Limb (tissue), 2 donors: ENCODE measurements at regions not wholly inside any gene's neighbourhood (a gene's known extent, or its start where the extent isn't known, plus 50 kb on each side); places are given as distances from the start of the nearest gene placed in this dataset.

Source experiments
- DNase-seq, 2 donors: peaks; one replicate each; pipeline ENCODE4 v3.0.0-alpha.2; 2016; ENCODE audit errors: extremely low spot score in 2 of 2

DNA sequence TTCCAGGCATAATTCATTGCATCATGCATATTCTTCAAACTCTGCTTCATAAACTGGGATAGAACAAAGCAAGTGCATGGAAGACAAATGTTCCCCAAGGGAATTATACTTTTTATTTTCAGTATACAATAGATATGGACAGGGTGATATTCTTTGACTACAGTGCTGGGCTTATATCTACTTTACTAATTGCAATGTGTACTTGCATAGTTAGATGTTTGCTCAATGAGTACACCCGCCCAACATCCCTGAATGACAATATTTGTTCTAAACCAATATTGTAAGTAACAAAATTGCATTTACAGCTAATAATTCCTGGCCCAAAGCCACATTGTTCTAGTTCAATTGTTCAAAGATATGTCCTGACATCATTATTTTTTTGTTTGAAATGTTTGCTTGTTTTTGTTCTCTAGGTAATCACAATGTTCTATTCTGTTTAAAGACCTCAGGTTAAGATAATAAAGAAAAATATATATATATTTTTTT, 171.4 kb downstream of the PTN start:
- no peak for DNase-seq

DNA sequence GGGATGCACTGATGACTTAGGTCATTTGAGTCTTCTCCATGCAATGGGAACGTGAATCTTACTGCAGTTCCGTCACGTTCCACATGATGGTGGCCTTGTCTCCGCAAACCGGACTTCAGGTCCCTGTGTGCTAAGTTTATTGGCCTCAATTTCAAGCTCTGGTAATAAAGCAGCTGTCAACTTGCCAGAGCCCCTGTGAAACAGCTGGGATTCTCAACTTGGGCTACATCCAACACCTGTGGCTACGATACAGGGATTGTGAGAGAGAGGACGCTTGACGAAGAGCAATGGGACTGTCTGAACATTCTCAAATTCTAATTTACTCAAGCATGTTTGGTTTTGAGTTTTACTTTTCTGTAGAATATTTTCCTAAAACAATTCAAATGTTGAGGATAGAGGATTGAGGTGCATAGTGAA, 174.2 kb downstream of the PTN start:
- DNase-seq = peak; percentile 82 to 92

DNA sequence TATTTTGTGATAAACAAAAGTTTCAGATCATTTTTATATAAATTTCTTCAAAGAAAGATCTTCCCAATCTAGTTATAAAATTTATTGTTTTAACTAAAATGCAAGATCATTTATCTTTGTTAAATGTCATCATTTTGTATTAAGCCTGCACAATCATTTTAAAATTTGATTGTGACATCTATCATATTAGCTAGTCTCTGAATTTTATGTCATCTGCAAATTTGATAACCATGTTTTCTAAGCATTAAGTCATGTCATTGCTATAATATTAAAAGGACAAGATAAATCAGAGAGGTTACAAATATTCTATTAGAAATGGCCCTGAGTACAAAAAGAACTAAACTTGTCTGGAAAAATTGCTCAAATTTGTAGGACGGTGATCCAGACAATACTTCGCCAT, 175.9 kb downstream of the PTN start:
- DNase-seq = no peak

DNA sequence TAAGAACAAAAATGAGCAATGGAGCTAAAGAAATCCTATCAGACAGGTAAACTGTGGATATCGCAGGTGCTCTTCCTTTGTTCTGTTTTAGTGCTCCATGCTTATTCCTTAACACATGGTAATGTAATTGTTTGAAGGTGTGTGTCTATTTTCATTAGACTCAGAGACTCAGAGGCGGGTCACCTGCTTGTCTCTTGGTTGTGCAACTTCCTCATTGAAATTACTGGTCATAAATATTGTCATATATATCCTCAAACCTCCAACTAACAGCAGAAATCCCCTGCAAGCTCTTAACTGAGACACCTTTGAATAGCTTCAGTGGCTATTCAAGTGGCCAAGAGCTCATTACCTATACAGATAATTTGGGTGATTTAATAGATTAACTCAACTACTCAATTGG, 177.2 kb downstream of the PTN start:
- DNase-seq = no peak

DNA sequence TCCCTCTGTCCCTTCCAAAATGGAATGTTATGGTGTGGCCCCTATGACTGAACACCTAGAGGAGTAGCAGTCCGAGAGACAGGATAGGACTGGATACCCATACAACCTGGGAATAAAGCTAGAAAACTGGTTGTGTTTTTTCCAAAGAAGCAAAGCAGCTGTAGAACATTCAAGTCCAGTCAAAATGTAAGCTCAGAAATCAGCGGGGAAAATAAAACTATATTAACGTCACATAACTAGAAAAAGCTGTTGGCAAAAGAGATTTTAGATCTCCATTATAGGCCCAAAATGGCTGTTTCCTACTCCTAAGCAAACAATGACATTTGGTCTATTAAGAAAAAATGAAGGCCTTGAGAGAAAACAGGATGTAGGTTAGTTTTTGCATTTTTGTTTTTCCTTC, 177.7 kb downstream of the PTN start:
- peak in 1 of 2 donors; percentile 34 for DNase-seq

DNA sequence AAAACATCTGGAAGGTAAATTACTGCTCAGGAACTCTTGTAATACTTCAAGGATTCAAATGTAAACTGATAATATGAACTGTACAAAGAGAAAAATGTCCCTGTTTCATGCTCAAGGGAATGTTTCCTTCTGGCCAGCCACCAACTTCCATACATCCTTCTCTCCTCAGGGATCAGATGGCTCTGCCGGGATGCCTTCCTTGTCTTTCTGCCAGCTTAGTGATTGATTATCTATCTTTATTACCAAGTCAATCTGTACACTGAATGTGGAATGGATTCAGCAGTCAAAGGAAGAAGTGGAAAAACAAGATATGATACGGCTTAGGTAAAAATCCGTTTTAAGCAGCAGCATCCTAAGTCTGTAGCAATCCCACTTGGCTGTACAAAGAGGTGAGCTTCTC, 178.3 kb downstream of the PTN start:
- no peak for DNase-seq

DNA sequence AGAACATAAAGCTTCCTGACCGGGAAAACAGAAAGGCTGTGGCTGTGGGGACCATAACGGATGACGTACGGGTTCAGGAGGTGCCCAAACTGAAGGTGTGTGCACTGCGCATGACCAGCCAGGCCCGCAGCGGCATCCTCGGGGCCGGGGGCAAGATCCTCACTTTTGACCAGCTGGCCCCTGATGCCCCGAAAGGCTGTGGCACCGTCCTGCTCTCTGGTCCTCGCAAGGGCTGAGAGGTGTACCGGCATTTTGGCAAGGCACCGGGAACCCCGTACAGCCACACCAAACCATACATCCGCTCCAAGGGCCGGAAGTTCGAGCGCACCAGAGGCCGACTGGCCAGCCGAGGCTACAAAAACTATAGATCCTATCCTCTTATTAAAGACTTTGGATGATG, 179.3 kb downstream of the PTN start:
- no peak for DNase-seq

DNA sequence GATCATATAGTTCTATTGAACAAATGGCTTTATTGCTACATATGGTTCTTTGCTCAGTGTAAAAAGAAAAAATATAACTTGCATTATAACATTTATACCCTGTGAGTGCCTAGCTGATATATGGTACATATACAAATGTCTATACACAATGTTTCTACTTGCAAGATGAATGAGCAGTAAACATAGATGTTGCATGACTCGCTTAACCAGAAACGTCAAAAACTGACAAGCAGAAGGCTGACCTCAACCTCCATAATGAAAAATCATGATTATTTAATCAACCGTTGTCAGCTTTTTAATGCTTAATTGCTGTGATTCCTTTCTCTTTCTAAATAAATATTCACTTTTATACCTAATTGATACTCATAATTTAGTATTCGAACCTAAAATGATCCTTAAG, 183.3 kb downstream of the PTN start:
- DNase-seq = no peak

DNA sequence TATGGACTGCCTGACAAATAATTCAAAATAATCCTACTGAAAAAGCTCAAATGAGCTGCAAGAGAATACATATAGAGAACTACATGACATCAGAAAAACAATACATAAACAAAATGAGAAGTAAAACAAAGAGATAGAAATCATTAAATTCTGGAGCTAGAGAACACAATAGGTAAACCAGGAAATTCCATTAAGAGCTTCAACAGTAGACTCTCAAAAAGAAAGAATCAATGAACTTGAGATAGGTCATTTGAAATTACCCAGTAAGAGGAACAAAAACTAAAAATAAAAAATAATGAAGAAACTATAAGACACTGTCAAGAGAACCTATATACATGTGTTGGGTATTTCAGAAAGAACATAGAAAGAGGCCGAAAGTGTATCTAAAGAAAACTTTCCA, 186.3 kb downstream of the PTN start:
- DNase-seq = no peak

DNA sequence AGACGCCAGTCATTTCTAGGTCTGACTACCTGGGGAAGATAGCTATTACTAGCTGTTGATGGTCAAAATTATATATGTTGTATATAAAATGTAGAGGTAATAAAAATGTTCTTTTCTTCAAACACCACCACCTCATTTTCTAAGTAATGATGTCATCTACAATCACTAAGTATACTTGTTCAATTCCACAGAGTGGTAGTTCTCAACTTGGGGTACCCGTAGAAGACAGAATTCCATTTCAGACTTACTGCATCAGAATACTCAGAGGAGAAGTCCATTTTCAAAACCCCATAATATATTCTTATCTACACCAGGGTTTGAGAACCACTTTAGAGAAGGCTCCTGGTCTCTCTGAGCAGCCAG, 191.9 kb downstream of the PTN start:
- no peak for DNase-seq

DNA sequence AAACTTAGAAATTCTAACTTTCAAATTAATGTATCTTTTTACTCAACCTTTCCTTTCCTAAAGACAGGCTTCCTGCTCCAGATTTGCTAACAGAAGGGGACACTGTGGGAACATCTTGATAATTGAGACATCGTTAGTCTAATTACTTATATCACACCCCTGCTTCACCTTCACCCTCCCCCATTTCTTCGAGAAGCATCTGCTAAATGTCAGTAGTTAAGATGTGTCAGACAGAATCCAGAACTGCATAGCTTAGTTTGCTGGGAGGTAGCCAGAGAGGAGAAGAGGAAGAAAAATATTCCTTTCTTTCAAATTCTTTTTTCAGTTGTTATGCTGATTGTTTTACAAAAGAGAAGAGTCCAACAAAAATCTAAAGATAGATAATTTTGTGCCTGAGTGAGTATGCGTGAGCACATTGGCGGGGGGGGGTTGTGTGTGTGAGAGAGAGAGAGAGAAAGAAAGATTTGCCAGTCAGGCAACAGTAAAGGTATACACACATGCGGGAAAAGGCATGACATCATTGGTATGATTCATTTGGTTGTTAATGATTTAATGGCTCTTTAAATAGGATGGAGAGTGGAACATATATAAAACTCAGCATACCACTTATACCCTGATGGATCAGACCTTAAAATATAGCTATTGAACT, 192.4 kb downstream of the PTN start:
- DNase-seq = no peak

DNA sequence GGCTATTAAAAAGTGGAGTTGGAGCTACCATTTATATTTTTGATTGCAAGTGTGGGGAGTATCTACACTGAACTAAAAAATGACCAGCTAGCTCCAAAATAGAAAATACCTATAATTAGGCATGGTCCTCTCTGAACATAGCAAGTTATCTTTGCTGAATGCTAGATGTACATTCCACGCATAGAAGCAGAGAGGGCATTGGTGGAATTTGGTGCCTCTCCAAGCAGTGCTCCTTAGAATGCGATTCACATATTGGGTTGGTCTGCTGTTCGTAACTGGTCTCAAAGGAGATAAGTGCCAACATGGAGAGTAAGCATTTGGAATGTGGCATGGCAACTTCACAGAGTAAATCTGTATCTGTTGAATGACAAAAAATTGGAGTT, 196.2 kb downstream of the PTN start:
- no peak for DNase-seq

DNA sequence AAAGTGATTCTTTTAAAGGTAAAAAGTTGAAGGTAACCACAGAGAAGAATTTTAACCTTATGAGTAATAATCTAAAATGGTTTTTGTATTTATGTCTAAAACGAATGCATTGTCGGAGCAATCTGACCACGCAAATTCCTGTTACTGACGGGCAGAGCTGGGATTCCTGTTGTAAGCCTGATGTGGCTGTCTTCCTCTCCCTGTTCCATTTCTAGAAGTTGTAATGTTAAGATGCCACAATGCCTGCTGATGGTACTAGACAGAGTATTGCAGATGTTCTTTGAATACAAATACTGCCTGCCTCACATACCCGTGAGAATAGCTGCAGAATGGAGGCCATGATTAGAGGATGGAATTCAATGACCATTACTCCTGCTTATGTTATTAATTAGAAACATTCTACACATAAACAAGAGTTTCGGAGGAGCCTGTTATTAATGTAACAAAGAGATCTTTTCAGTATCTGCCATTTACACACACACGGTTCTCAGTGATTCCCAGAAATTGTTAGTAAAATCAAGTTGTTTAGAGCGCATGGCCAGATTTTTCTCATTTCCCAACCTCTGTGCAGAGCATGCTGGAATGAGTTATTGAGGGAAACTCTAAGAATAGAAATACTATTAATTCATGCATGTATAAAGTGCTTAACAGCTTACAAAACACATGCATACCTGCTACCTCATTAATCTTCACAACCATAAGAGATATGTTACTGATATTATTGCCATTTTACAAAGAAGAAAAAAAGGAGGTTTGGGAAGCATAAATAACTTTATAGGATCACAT, 196.8 kb downstream of the PTN start:
- DNase-seq = no peak

DNA sequence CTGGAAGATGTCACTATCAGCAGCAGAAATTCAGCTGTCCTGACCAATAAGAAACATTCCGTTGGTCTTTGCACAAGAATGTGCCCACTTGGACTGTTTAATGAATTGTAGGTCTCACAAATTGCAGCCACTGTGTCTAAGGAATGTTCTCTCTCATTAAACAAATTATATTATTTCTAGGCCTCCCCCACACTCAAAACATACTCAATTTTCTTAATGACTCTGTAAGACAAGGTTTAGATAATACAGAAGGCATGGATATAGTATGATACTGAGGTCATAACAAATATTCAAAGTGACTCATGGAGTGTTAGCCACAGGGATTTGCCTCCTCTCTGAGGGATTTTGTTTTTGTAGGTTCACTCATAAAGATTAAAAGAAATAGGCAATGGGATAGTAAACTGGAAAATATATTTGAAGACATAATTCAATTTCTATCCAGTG, 197.5 kb downstream of the PTN start:
- no peak for DNase-seq

DNA sequence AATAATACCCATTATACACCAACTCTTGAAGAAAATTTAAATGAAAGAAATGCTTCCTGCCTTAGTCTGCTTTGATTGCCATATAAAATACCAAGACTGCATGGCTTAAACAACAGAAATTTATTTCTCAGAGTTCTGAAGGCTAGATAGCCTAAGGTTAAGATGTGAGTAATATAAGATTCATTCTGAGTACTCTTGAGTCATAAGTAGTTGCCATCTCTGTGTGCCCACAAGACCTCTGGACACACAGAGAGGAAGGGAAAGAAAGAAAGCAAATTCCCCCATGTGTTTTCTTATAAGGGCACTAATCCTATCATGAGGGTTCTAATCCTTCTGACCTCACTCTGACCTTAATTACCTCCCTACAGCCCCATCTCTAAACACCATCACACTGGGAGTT, 201.2 kb downstream of the PTN start:
- no peak for DNase-seq

DNA sequence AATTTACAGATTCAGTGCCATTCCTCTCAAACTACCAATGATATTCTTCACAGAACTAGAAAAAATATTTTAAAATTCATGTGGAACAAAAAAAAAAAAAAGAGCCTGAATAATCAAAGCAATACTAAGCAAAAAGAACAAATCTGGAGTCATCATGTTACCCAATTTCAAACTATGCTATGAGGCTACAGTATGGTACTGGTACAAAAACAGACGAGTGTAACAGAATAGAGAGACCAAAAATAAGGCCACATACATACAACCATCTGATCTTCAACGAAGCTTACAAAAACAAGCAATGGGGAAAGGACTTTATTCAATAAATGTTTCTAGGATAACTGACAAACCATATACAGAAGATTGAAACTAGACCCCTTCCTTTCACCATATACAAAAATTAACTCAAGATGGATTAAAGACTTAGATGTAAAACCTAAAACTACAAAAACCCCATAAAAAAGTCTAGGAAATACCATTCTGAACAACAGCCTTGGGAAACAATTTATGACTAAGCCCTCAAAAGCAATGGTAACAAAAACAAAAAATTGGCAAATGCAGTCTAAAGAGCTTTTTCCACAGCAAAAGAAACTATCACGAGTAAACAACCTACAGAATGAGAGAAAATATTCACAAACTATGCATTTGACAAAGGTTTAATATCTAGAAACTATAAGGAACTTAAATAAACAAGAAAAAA, 207.7 kb downstream of the PTN start:
- DNase-seq = no peak

DNA sequence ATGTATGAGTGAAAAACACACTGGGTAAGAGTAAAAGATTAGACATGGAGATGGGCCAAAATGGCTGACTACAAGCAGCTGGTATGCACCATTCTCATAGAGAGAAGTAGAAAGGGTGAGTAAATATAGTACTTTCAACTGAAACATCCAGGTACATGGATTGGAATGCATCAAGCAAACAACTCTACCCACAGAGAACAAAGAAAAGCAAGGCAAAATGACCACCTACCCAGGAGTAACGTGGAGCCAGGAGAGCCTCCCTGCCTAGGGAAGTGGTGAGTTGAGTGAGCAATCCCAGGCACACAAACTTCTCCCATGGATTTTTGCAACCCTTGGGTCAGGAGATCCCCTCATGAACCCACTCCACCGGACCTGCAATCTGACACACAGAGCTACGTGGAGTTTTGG, 212.8 kb downstream of the PTN start:
- DNase-seq = no peak

DNA sequence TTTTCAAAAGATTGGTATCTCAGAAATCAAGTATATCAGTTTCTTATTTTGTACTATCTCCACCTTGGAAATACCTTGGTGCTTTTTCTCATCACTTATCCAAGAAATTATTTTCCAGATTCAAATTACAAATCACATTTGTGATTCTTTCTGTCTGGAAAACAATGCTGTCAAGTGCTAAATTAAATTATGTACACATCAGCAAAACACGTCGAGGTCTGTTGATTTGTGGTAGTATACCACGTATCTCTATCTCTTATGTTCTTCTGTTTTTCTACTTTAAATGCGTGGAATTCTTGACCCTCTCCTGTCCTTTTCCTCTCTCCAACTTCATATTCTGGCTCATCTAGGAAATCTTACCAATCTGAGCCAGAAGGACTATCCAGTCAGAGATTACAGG, 214.5 kb downstream of the PTN start:
- no peak for DNase-seq

DNA sequence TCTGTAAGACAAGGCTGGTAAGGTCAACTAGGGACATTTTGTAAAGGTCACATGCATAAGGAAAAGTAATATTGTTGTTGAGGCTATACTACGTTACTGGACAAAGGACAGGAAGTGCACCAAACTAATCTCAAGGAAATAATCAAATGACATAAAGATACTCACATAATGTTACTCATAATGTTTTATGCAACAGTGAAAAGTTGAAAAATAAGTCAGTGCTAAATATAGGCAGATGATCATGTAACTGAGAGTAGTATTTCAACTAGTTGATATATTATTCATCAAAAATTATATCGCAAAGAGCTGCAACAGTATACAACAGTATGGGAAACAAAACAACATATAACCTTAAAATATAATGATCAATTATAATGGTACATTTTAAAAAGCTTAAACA, 215.7 kb downstream of the PTN start:
- no peak for DNase-seq

DNA sequence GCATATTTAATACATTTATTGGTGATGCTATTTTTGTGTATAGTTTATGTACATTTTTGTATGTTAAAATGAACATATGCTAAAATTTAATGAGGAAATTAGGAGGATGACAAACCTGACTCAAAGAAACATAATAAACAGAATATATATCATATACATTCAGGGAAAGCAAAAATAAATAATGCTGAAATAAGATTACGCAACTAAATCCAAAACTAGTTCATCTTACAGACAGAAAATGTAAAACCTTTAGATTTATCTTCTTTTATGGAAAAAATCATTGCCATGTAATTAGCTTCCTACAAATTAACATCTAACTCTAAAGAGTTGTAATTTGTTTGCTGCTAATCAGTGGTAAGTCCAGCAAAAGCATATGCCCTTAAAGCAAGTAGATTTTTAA, 216.5 kb downstream of the PTN start:
- no peak for DNase-seq

DNA sequence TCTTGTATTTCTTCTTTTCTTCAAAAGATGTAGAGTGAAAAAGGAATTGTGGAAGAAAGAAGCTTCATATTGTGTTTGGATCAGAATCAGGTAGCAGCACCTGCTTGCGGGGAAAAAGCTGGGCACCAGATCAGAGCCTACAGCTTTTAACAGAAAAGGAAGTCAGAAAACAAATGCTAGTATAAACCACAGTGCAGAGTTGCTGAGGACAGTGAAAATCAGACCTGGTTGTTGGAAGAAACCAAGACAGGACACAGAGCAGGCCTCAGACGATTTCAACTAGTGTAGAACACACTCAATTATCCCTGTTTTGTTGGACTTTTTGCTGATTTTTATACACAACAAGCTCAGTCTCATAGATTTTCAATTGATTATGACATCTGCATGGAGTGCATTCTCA, 221.4 kb downstream of the PTN start:
- DNase-seq = no peak

DNA sequence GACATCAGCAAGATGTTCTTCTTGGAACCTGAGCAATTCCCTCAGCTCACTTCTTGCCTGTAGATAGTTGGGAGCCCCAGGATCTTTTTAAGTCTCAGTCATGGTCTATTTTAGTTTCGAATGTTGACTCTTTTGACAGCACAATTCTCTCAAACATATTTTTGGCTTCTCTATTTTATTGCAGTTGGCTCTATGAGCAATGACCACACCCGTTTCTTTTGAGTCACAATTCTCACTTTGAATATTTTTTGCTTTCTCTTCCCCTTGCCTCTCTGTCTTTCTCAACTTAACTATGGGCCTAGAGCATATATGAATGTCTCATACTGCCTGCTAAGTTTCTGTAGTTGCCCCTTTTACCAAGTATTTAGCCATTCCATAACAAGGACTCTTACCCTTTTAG, 222.8 kb downstream of the PTN start:
- DNase-seq = no peak

DNA sequence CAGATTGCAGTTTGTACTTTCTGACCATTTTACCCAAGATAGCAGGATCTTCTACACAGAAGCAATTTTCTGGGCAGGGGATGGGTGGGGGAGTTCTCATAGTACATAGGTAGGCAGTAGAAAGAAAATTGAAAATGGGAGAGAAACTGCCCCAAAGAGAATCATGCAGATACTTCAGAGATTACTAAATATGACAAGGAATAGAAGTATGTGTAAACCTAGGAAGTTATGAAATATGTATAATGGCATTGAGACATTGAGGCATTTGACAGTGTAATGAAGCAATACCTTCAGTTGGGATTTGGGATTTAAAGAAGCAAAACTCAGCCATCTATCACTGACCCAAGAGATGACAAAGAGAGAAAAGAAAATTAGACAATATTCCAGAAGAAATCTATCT, 233.0 kb downstream of the PTN start:
- DNase-seq = no peak
